SW480 (cell line): ENCODE measurements at regions not wholly inside any gene's neighbourhood (a gene's known extent, or its start where the extent isn't known, plus 50 kb on each side); places are given as distances from the start of the nearest gene placed in this dataset.
A peak's percentile ranks its signal among the peaks of the same experiment; 100 is the strongest.
"Not testable (repeated sequence)": the region's sequence is repeated elsewhere in the genome, so short reads cannot be mapped to it uniquely, and the experiment has no call there.

Experiments
- DNase-seq: peaks from one replicate; pipeline ENCODE4 v3.0.0-alpha.2; 2016; ENCODE audit warnings: low spot score

- no peak for DNase-seq
Observed at GRCh38 chr1:181202986-181203555, 114.6 kb downstream of the IER5 start.

DNA sequence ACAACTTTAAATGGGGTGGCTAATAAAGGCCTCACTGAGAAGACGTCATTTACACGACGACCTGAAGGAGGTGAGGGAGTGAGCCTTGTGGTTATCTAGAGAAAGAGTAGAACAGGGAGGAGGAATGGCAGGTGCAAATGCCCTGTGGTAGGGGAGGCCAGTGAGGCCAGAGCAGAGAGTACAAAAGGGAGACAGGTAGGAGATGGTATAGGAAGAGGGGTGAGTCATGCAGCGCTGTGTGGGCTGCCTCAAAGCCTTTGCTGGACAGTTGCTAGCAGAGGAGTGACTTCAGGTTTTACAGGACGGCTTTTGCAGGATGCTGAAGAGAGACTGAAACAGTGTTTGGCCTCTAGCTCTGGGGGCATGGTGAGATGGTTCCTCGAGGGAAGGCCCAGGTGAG is 116.0 kb downstream of the IER5 start:
- DNase-seq: no peak

GRCh38 chr1:181205901-181206300 is 117.4 kb downstream of the IER5 start:
- no peak for DNase-seq

DNA sequence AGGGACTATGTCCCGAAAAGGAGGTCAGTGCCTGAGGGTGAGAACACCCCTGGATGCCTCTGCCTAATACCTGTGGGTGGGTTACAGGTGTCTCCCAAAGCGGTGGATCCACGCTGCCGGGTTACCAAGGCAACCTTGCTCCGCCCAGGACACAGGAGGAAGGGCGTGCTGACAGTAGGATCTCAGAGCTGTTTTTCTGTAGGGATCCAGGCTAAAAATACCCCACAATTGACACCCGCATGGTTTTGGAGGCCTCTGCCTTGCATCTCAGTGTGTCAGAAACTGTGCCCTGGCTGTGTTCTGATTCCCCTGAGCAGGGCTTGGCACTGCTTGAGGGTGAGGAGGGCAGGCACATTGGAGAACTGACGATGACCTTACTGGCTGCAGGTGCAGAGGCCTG is 118.0 kb downstream of the IER5 start:
- no peak for DNase-seq

DNA sequence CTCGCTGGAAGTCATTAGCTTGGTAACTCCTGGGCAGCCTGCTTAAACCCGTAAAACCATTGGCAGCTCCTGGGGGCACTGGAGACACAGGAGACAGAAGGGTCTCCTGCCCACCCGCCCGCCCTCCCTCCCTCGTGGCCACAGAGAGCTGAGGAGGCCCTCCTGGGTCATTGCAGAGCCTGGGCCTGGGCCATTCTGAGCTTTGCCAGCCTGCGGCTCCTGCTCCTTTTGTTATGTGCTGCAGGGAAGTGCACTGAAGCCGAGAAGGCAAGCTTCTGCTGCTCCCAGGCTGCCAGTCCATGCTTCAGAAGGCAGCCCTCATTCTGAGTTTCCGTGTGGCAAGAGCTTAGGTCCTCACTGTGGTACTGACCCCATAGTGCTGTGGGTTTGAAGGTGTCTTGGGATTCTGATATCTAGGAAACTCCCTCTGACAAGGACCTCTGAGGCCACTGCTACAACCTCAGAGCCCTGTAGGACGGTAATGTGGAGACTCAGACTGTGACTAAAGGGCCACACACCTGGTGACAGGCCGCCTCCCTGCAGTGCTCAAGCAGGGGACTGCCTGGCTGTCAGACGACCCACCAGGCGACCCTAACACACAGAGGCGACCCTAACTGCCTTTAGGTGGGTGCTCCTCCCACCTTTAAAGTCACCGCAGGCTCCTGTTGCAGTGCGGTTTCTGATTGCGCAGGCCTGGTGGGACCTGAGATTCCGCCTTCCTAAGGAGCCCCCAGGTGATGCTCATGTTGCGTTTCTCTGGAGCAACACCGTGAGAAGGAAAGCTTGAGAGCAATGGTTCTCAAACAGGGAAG is 118.7 kb downstream of the IER5 start:
- DNase-seq: no peak

GRCh38 chr1:181208083-181208482 is 119.6 kb downstream of the IER5 start:
- no peak for DNase-seq

GRCh38 chr1:181208967-181209366 is 120.5 kb downstream of the IER5 start:
- no peak for DNase-seq

DNA sequence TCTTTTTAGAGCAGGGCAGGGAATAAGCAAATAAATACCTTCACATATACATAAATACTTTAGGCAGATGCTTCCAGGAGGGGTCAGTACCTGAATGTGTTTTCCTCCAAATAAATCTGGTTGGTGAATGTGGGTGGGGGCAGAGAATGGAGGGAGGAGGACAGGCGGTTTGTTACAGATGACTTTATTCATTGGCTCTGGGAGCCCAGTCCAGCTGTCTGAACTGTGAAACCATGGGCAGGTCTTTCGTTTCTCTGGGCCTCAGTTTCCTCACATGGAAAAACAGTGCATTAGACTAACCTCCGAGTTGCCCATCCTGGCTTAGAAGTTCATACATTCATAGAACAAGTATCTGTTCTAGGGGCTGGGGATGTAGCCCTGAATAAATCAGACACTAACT is 124.6 kb downstream of the IER5 start:
- DNase-seq: no peak

DNA sequence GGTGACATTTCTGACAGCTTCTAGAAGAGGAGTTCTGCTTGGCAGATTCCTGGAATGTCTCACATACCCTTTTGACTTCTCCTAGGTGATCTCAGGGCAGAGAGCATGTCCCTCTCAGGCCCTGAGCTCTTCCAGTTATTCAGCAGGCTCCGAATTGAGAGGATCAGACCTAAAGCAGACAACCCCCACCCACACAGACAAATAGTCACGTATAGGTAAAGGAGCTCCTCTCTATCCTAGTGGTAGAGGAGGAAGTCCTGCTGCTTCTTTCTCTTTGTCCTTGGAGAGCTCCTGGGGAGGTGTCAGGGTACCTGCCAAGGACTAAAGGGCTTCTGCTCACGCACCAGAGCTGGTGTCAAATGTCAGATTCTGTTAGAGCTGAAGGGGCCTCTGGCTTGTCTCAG is 128.1 kb downstream of the IER5 start:
- DNase-seq: no peak

- no peak for DNase-seq
Observed at GRCh38 chr1:181219938-181220337, 131.4 kb downstream of the IER5 start.

- DNase-seq: no peak
Observed at GRCh38 chr1:181221078-181221477, 132.6 kb downstream of the IER5 start.

GRCh38 chr1:181222972-181223505 is 134.5 kb downstream of the IER5 start:
- no peak for DNase-seq

GRCh38 chr1:181226728-181227127 is 138.2 kb downstream of the IER5 start:
- not testable (repeated sequence) for DNase-seq

DNA sequence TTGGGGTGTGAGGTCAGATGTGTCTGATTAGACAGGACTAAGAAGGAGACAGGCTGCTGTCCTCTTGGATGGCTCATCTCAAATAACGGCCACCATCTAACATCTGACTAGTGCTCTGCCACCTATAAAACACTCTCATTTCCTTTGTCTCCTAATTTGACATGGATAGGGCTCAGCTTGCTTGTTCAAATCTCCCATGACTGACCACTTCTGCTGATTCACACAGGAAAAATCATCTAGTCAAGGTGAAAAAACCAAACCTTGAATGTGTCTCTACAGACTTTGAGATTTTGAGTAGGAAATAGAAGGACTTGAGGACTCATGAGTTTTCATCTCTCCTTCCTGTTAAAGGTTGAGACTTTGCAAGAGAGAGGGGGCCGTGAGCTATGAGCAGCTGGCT is 150.6 kb downstream of the IER5 start:
- DNase-seq: no peak

GRCh38 chr1:181246320-181246719 is 157.8 kb downstream of the IER5 start:
- not testable (repeated sequence) for DNase-seq

GRCh38 chr1:181248361-181248760 is 159.9 kb downstream of the IER5 start:
- not testable (repeated sequence) for DNase-seq

GRCh38 chr1:181249186-181249585 is 160.7 kb downstream of the IER5 start:
- no peak for DNase-seq

- no peak for DNase-seq
Observed at GRCh38 chr1:181250038-181250437, 161.5 kb downstream of the IER5 start.

- DNase-seq: peak; percentile 48
Observed at GRCh38 chr1:181251001-181251712, 162.7 kb downstream of the IER5 start.

DNA sequence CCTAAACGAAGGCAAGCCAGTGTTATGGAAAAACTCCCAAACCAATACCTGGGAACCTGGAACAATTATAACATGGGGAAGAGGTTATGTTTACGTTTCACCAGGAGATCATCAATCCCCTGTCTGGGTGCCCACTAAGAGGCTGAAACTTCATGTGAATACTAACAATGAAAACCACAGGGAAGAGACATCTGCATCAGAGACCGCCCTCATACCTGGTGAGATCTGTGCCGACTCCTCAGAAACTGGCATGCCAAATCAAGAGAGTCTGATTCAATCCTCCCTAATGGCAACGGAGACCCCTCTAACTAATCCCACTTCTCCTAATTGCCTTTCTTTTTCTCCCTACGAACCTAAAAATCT is 163.2 kb downstream of the IER5 start:
- no peak for DNase-seq

- DNase-seq: not testable (repeated sequence)
Observed at GRCh38 chr1:181253601-181254000, 165.1 kb downstream of the IER5 start.

- peak; percentile 80 for DNase-seq
Observed at GRCh38 chr1:181255270-181255929, 166.9 kb downstream of the IER5 start.
